SK-N-SH (cell line): ENCODE measurements at regions not wholly inside any gene's neighbourhood (a gene's known extent, or its start where the extent isn't known, plus 50 kb on each side); places are given as distances from the start of the nearest gene placed in this dataset.

Experiments
- CTCF ChIA-PET: fragments of 300-600, 350-600 bp; formaldehyde crosslinking; extraction: SDS; loops from one replicate; lab custom pipeline; 2021; lab: Yijun Ruan, JAX
- POLR2A ChIA-PET: fragments of 350-600 bp; sonication (Branson Sonifier 250); formaldehyde crosslinking; extraction: SDS; loops from one replicate; lab custom pipeline; 2020; ENCODE audit warnings: antibody characterized with exemption, inconsistent platforms; lab: Yijun Ruan, JAX
- DNase-seq: peaks from one replicate; pipeline ENCODE4 v3.0.0; 2012
- H2AFZ ChIP-seq: fragments of 200-600 bp; sonication (generic); 2 replicates; pipeline ENCODE4 v1.8.1; 2016; ENCODE audit warnings: antibody characterized with exemption, mild to moderate bottlenecking, low read depth
- H3F3A ChIP-seq: fragments of 200-600 bp; sonication (generic); replicated peaks from 2 replicates; pipeline ENCODE3; 2016; ENCODE audit warnings: antibody characterized with exemption, mild to moderate bottlenecking; ENCODE audit not compliant: insufficient read depth
- H3K27ac ChIP-seq, 2 experiments: fragments of 200-500 bp in 1 of 2; fragments of 200-600 bp in 1 of 2; sonication (Bioruptor generic) in 1 of 2; sonication (generic), shearing (Covaris generic) in 1 of 2; 2 replicates each; pipeline versions ENCODE4 v1.5.1 to v1.6.1; 2014 to 2016; ENCODE audit warnings: low read depth in 2 of 2, inconsistent platforms in 1 of 2, low read length in 1 of 2, mild to moderate bottlenecking in 1 of 2, mixed read lengths in 1 of 2
- H3K27me3 ChIP-seq: fragments of 200-600 bp; sonication (generic), shearing (Covaris generic); 2 replicates; pipeline ENCODE4 v1.6.1; 2016; ENCODE audit warnings: mixed run types; ENCODE audit not compliant: insufficient read depth
- H3K36me3 ChIP-seq, 2 experiments: fragments of 200-500 bp in 1 of 2; fragments of 200-600 bp in 1 of 2; sonication (Bioruptor generic) in 1 of 2; sonication (generic) in 1 of 2; replicated peaks in 1 of 2; 2 replicates each; pipeline versions ENCODE3 to v1.5.1; 2014 to 2016; ENCODE audit warnings: low read length in 1 of 2, mild to moderate bottlenecking in 1 of 2; ENCODE audit not compliant: insufficient read depth in 2 of 2, control insufficient read depth in 1 of 2
- H3K4me1 ChIP-seq, 2 experiments: fragments of 200-500 bp in 1 of 2; fragments of 200-600 bp in 1 of 2; sonication (Bioruptor generic) in 1 of 2; sonication (generic), shearing (Covaris generic) in 1 of 2; 2 replicates each; pipeline versions ENCODE4 v1.5.1 to v1.6.1; 2014 to 2016; ENCODE audit warnings: low read depth in 1 of 2, low read length in 1 of 2, mixed run types in 1 of 2; ENCODE audit not compliant: insufficient read depth in 2 of 2, control insufficient read depth in 1 of 2
- H3K4me2 ChIP-seq: fragments of 200-600 bp; sonication (generic), shearing (Covaris generic); 2 replicates; pipeline ENCODE4 v1.6.1; 2017; ENCODE audit warnings: mixed run types
- H3K4me3 ChIP-seq, 2 experiments: fragments of 200-500 bp in 1 of 2; fragments of 200-600 bp in 1 of 2; sonication (Bioruptor generic) in 1 of 2; sonication (generic), shearing (Covaris generic) in 1 of 2; 2 replicates each; pipeline versions ENCODE4 v1.5.1 to v1.8.1; 2014 to 2016; ENCODE audit warnings: low read depth in 2 of 2, inconsistent platforms in 1 of 2, low read length in 1 of 2, mild to moderate bottlenecking in 1 of 2, mixed read lengths in 1 of 2, moderate library complexity in 1 of 2
- H3K79me2 ChIP-seq: fragments of 200-600 bp; sonication (generic); 2 replicates; pipeline ENCODE4 v1.8.1; 2017; ENCODE audit warnings: mild to moderate bottlenecking; ENCODE audit not compliant: insufficient read depth
- H3K9ac ChIP-seq: fragments of 200-600 bp; sonication (generic); 2 replicates; pipeline ENCODE4 v1.6.1; 2017; ENCODE audit warnings: mixed run types
- H3K9me2 ChIP-seq: fragments of 200-600 bp; sonication (generic); 2 replicates; pipeline ENCODE4 v1.6.1; 2017; ENCODE audit warnings: mixed run types
- H3K9me3 ChIP-seq: fragments of 200-600 bp; sonication (generic); 2 replicates; pipeline ENCODE4 v1.6.1; 2017; ENCODE audit warnings: mixed run types, mild to moderate bottlenecking, moderate library complexity
- H4K20me1 ChIP-seq: fragments of 200-600 bp; sonication (generic); 2 replicates; pipeline ENCODE4 v1.6.1; 2017; ENCODE audit warnings: mild to moderate bottlenecking, mixed run types; ENCODE audit not compliant: insufficient read depth
- ELF1 ChIP-seq: IDR thresholded peaks from 2 replicates; pipeline ENCODE4 v1.4.0; 2012
- EP300 ChIP-seq, 2 experiments: IDR thresholded peaks; 2 replicates each; pipeline versions ENCODE4 v1.4.0 to v1.6.1; 2012; ENCODE audit warnings: borderline replicate concordance in 1 of 2, low read depth in 1 of 2, low read length in 1 of 2
- FOSL2 ChIP-seq: IDR thresholded peaks from 2 replicates; pipeline ENCODE4 v1.4.0; 2012; ENCODE audit warnings: low read depth, mild to moderate bottlenecking, moderate library complexity, borderline replicate concordance
- FOXM1 ChIP-seq: IDR thresholded peaks from 2 replicates; pipeline ENCODE4 v1.4.0; 2012; ENCODE audit warnings: low read depth, mild to moderate bottlenecking
- MXI1 ChIP-seq: IDR thresholded peaks from 2 replicates; pipeline ENCODE4 v1.6.1; 2012; ENCODE audit warnings: mild to moderate bottlenecking, low read depth, low read length, improper control_type of control experiment
- NRF1 ChIP-seq: IDR thresholded peaks from 2 replicates; pipeline ENCODE4 v1.6.1; 2012; ENCODE audit warnings: low read depth, mild to moderate bottlenecking, low read length
- RCOR1 ChIP-seq: fragments of 150-350 bp; IDR thresholded peaks from 2 replicates; pipeline ENCODE4 v1.6.1; 2017; ENCODE audit warnings: antibody characterized with exemption, low read length
- RXRA ChIP-seq: IDR thresholded peaks from 2 replicates; pipeline ENCODE4 v1.4.0; 2012; ENCODE audit warnings: low read depth, mild to moderate bottlenecking, borderline replicate concordance
- SIN3A ChIP-seq: IDR thresholded peaks from 2 replicates; pipeline ENCODE4 v1.6.1; 2012; ENCODE audit warnings: low read depth, mild to moderate bottlenecking, low read length, moderate library complexity, borderline replicate concordance
- SMC3 ChIP-seq: IDR thresholded peaks from 2 replicates; pipeline ENCODE4 v1.6.1; 2012; ENCODE audit warnings: low read depth, low read length, improper control_type of control experiment
- YY1 ChIP-seq: IDR thresholded peaks from 2 replicates; pipeline ENCODE4 v1.4.0; 2012; ENCODE audit warnings: low read depth, mild to moderate bottlenecking
- WGBS: methylation state at CpG from one replicate; pipeline ENCODE4 v1.1.6; 2017; ENCODE audit warnings: low lambda C conversion rate; 5-methylcytosine and 5-hydroxymethylcytosine counted together
- TF ChIP-seq, protein P1 (sequence below): fragments of 150-350 bp; IDR thresholded peaks from 2 replicates; pipeline ENCODE4 v1.6.1; 2017; ENCODE audit warnings: antibody characterized with exemption, low read length, low read depth, borderline replicate concordance
- TF ChIP-seq, protein P2 (sequence below): fragments of 150-350 bp; IDR thresholded peaks from 2 replicates; pipeline ENCODE4 v1.6.1; 2016; ENCODE audit warnings: mild to moderate bottlenecking, low read depth, low read length
- TF ChIP-seq, protein P3 (sequence below): IDR thresholded peaks from 2 replicates; pipeline ENCODE4 v1.6.1; 2012; ENCODE audit warnings: mild to moderate bottlenecking, low read depth, low read length, moderate library complexity
- TF ChIP-seq, protein P4 (sequence below): IDR thresholded peaks from 2 replicates; pipeline ENCODE4; 2012
- TF ChIP-seq, protein P5 (sequence below): IDR thresholded peaks from 2 replicates; pipeline ENCODE4 v1.4.0; 2012; ENCODE audit warnings: low read depth, borderline replicate concordance

- CTCF ChIA-PET = no interaction called here
- WGBS = 39% methylated on average over 4 of the region's 4 CpGs
Measured at GRCh38 chr1:195799016-195799415, 809.2 kb downstream of the KCNT2 start.

More at GRCh38 chr1:195799016-195799415, 809.2 kb downstream of the KCNT2 start:
- H3K4me1 ChIP-seq = no peaks in the 10 kb centered on the region; a peak in 1 of 4 replicates
- no peaks in the 10 kb centered on the region for H3K79me2 ChIP-seq
- no peaks in the 10 kb centered on the region for H3K36me3 ChIP-seq
- no peaks in the 10 kb centered on the region for H3K9me3 ChIP-seq
- POLR2A ChIA-PET = no interaction called here
- no peak overlapping the region for H2AFZ ChIP-seq
- no peak for DNase-seq
- no peak overlapping the region for H3K4me3 ChIP-seq
- no peak overlapping the region for H3K9ac ChIP-seq
- H4K20me1 ChIP-seq = no peaks in the 10 kb centered on the region
- no peak overlapping the region for H3K27ac ChIP-seq
- H3K4me2 ChIP-seq = no peak overlapping the region
- TF ChIP-seq ELF1 = no peak
- TF ChIP-seq, protein P1, sequence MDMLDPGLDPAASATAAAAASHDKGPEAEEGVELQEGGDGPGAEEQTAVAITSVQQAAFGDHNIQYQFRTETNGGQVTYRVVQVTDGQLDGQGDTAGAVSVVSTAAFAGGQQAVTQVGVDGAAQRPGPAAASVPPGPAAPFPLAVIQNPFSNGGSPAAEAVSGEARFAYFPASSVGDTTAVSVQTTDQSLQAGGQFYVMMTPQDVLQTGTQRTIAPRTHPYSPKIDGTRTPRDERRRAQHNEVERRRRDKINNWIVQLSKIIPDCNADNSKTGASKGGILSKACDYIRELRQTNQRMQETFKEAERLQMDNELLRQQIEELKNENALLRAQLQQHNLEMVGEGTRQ = no peak
- TF ChIP-seq, protein P2, sequence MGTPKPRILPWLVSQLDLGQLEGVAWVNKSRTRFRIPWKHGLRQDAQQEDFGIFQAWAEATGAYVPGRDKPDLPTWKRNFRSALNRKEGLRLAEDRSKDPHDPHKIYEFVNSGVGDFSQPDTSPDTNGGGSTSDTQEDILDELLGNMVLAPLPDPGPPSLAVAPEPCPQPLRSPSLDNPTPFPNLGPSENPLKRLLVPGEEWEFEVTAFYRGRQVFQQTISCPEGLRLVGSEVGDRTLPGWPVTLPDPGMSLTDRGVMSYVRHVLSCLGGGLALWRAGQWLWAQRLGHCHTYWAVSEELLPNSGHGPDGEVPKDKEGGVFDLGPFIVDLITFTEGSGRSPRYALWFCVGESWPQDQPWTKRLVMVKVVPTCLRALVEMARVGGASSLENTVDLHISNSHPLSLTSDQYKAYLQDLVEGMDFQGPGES = no peak
- TF ChIP-seq, protein P3, sequence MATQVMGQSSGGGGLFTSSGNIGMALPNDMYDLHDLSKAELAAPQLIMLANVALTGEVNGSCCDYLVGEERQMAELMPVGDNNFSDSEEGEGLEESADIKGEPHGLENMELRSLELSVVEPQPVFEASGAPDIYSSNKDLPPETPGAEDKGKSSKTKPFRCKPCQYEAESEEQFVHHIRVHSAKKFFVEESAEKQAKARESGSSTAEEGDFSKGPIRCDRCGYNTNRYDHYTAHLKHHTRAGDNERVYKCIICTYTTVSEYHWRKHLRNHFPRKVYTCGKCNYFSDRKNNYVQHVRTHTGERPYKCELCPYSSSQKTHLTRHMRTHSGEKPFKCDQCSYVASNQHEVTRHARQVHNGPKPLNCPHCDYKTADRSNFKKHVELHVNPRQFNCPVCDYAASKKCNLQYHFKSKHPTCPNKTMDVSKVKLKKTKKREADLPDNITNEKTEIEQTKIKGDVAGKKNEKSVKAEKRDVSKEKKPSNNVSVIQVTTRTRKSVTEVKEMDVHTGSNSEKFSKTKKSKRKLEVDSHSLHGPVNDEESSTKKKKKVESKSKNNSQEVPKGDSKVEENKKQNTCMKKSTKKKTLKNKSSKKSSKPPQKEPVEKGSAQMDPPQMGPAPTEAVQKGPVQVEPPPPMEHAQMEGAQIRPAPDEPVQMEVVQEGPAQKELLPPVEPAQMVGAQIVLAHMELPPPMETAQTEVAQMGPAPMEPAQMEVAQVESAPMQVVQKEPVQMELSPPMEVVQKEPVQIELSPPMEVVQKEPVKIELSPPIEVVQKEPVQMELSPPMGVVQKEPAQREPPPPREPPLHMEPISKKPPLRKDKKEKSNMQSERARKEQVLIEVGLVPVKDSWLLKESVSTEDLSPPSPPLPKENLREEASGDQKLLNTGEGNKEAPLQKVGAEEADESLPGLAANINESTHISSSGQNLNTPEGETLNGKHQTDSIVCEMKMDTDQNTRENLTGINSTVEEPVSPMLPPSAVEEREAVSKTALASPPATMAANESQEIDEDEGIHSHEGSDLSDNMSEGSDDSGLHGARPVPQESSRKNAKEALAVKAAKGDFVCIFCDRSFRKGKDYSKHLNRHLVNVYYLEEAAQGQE = no peak
- TF ChIP-seq EP300 (IDR thresholded peaks at IDR 0.05; ENCODE audit: borderline replicate concordance in 1 of 2, low read depth in 1 of 2, low read length in 1 of 2) = no peak
- no peak for TF ChIP-seq MXI1
- TF ChIP-seq RXRA = no peak
- no peak for TF ChIP-seq FOXM1
- no peak for TF ChIP-seq NRF1
- TF ChIP-seq FOSL2 = no peak
- no peak for TF ChIP-seq RCOR1
- TF ChIP-seq, protein P4, sequence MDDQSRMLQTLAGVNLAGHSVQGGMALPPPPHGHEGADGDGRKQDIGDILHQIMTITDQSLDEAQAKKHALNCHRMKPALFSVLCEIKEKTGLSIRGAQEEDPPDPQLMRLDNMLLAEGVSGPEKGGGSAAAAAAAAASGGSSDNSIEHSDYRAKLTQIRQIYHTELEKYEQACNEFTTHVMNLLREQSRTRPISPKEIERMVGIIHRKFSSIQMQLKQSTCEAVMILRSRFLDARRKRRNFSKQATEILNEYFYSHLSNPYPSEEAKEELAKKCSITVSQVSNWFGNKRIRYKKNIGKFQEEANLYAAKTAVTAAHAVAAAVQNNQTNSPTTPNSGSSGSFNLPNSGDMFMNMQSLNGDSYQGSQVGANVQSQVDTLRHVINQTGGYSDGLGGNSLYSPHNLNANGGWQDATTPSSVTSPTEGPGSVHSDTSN = no peak
- TF ChIP-seq YY1 = no peak
- TF ChIP-seq SMC3 = no peak
- TF ChIP-seq, protein P5, sequence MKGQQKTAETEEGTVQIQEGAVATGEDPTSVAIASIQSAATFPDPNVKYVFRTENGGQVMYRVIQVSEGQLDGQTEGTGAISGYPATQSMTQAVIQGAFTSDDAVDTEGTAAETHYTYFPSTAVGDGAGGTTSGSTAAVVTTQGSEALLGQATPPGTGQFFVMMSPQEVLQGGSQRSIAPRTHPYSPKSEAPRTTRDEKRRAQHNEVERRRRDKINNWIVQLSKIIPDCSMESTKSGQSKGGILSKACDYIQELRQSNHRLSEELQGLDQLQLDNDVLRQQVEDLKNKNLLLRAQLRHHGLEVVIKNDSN = no peak
- TF ChIP-seq SIN3A = no peak
- no peaks in the 10 kb centered on the region for H3K9me2 ChIP-seq
- H3K27me3 ChIP-seq = no peaks in the 10 kb centered on the region
- H3F3A ChIP-seq = no peaks in the 10 kb centered on the region
